ENCODE measurements at regions not wholly inside any gene's neighbourhood (a gene's known extent, or its start where the extent isn't known, plus 50 kb on each side); places are given as distances from the start of the nearest gene placed in this dataset.
"Not testable (repeated sequence)": the region's sequence is repeated elsewhere in the genome, so short reads cannot be mapped to it uniquely, and the experiment has no call there.

DNA sequence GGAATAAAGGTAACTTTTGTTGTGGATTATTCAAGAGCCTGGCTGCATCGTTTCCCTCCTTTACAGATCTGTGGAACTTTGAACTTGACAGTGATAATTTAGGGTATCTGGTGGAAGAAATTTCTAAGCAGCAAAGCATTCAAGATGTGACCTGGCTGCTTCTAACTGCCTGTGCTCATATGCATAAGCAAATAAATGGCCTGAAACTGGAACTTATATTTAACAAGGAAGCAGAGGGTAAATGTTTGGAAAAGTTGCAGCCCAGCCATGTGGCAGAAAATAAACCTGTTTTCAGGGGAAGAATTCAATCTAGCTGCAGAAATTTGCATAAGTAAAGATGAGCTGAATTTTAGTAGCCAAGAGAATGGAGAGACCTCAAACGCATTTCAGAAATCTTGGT is 173.5 kb downstream of the C6orf118 start:
- peaks cover 13% of the 10 kb centered on the region for H3K9me3 Mint-ChIP-seq
- H3K27ac Mint-ChIP-seq = no peak overlapping the region
- H3K4me3 Mint-ChIP-seq = no peak overlapping the region
- no peaks in the 10 kb centered on the region for H3K27me3 Mint-ChIP-seq (ENCODE audit: insufficient read depth)
- no peaks in the 10 kb centered on the region for H3K4me1 Mint-ChIP-seq (ENCODE audit: low read depth)
- no peak for DNase-seq (ENCODE audit: low spot score)
- H3K36me3 Mint-ChIP-seq (ENCODE audit: low read depth) = no peaks in the 10 kb centered on the region
- intact Hi-C loops (cut with micrococcal nuclease) = no loop called here

DNA sequence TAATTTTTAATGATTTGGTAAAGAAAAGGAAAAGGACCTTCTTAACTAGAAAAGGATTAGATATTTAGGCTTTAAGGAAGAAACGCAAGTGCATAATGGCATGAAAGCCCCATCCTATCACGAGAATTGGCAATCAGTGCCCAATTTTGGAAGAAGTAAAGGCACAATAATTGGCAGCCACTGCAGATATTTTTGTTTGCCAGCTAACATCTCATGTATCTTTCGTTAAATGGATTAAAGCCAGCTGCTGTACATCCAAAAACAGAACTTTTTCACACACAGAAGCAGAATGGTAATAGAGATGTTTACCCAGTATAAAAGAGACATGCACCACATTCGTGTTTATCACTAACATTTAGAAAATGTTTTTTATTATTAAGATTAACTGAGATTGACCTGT is 180.3 kb downstream of the C6orf118 start:
- intact Hi-C loops (cut with micrococcal nuclease) = no loop called here
- Mint-ChIP-seq H3K36me3 (ENCODE audit: low read depth) (no peaks in the 10 kb centered on the region), H3K27me3 (ENCODE audit: insufficient read depth) (no peaks in the 10 kb centered on the region), H3K4me1 (ENCODE audit: low read depth) (no peaks in the 10 kb centered on the region), H3K9me3 (peaks cover 4% of the 10 kb centered on the region), H3K4me3 (no peak overlapping the region), H3K27ac (no peak overlapping the region)
- no peak for DNase-seq (ENCODE audit: low spot score)

DNA sequence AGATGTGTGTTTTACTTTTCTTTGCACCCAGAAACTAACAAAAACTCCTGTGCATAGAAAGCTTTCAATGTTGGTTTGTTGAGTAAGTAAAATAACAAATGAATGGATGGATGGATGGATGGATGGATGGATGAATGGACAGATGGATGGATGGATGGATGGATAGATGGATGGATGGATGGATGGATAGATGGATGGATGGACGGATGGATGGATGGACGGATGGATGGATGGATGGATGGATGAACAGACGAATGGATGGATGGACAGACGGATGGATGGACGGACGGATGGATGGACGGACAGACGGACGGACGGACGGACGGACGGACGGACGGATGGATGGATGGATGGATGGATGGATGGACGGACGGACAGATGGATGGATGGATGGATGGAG is 181.7 kb downstream of the C6orf118 start:
- H3K27me3 Mint-ChIP-seq (ENCODE audit: insufficient read depth); H3K4me1 Mint-ChIP-seq (ENCODE audit: low read depth); H3K9me3 Mint-ChIP-seq; DNase-seq (ENCODE audit: low spot score); H3K27ac Mint-ChIP-seq; intact Hi-C loops (cut with micrococcal nuclease); H3K36me3 Mint-ChIP-seq (ENCODE audit: low read depth); H3K4me3 Mint-ChIP-seq: not testable (repeated sequence)

DNA sequence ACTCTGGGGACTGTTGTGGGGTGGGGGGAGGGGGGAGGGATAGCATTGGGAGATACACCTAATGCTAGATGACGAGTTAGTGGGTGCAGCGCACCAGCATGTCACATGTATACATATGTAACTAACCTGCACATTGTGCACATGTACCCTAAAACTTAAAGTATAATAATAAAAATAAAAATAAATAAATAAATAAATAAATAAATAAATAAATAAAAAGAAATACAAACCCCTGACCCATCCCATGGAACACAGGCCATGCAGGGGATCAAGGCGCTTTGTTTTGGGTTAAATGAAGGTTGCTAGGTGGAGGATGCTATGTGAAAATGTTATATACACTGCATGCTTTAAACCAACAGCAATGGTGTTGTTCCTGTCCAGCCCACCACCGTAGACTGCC is 184.7 kb downstream of the C6orf118 start:
- intact Hi-C loops (cut with micrococcal nuclease); H3K36me3 Mint-ChIP-seq (ENCODE audit: low read depth); H3K9me3 Mint-ChIP-seq; H3K27me3 Mint-ChIP-seq (ENCODE audit: insufficient read depth); H3K27ac Mint-ChIP-seq; H3K4me1 Mint-ChIP-seq (ENCODE audit: low read depth); H3K4me3 Mint-ChIP-seq; DNase-seq (ENCODE audit: low spot score): not testable (repeated sequence)

DNA sequence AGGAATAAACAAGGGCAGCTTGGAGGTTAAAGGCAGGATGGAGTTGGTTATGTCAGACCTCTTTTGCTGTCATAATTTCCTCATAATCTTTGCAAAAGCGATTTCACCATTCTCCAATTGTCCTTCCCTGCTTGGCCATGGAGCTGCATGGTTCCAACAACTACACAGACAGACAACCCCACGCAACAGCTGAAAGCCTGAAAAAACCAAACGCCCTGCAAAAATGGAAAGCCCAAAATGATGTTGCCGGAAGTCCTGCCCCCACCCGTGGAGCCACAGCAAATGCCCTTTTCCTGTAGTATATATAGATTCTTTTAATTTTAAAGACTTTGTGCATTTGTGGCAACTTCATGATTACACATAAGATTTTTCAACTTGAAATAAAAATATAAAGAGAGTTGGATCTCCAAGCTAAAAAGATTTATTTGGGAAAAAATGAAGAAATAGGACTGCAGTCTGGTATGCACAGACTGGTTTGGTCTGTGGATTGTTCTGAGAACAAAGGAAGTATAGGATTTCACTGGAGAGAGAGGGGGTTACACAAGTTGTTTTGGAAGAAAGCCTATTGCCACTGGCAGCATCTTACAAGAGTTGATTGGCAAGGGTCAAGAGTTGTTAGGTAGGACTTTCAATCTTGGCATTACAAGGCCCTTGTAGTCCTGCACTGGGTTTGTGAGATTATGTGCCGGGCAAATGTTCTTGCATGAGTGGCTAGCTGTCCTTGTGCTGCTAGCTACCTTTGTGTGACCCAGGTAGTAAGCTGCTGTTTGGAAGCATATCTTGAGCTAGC is 190.0 kb downstream of the C6orf118 start:
- DNase-seq (ENCODE audit: low spot score) = no peak
- no peaks in the 10 kb centered on the region for H3K36me3 Mint-ChIP-seq (ENCODE audit: low read depth)
- H3K4me1 Mint-ChIP-seq (ENCODE audit: low read depth) = no peaks in the 10 kb centered on the region
- H3K9me3 Mint-ChIP-seq = peaks cover 4% of the 10 kb centered on the region
- H3K27ac Mint-ChIP-seq = no peak overlapping the region
- intact Hi-C loops (cut with micrococcal nuclease) = no loop called here
- H3K27me3 Mint-ChIP-seq (ENCODE audit: insufficient read depth) = no peaks in the 10 kb centered on the region
- H3K4me3 Mint-ChIP-seq = no peak overlapping the region

DNA sequence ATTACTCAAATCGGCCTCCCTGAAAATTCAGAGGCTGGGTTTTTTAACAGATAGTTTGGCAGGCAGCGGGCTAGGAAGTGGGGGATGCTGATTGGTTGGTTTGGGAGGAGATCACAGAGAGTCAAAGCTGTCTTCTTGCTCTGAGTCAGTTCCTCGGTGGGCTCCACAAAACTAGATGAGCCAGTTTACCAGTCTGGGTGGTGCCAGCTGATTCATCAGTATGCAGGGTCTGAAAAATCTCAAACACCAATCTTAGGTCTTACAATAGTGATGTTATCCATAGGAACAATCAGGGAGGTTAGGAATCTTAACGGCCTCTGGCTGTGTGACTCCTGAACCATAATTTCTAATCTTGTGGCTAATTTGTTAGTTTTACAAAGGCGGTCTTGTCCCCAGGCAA is 190.7 kb downstream of the C6orf118 start:
- H3K27me3 Mint-ChIP-seq (ENCODE audit: insufficient read depth) = no peaks in the 10 kb centered on the region
- DNase-seq (ENCODE audit: low spot score) = no peak
- peaks cover 4% of the 10 kb centered on the region for H3K9me3 Mint-ChIP-seq
- no peak overlapping the region for H3K4me3 Mint-ChIP-seq
- no peaks in the 10 kb centered on the region for H3K36me3 Mint-ChIP-seq (ENCODE audit: low read depth)
- intact Hi-C loops (cut with micrococcal nuclease) = no loop called here
- H3K27ac Mint-ChIP-seq = no peak overlapping the region
- H3K4me1 Mint-ChIP-seq (ENCODE audit: low read depth) = no peaks in the 10 kb centered on the region

DNA sequence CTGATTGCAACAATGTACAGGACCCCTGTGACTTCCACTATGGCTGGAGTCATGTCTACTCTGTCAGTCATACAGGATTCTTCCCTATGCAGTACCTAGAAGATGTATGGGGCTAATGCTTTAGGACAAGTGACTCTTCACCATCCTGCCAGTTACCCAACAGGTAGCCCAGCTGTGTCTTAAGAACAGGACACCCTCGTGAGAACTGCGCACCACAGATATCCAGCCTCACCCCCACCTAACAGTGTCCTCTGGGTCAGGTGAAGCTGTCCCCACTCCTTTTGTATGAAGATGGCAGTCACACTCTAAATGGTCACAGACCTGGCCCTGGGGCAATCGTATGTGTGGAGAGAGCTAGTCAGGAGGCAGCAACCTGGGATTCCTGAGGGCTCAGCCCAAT is 191.6 kb downstream of the C6orf118 start:
- Mint-ChIP-seq H3K27ac (no peak overlapping the region), H3K9me3 (peaks cover 4% of the 10 kb centered on the region), H3K27me3 (ENCODE audit: insufficient read depth) (no peaks in the 10 kb centered on the region), H3K4me1 (ENCODE audit: low read depth) (no peaks in the 10 kb centered on the region), H3K4me3 (no peak overlapping the region), H3K36me3 (ENCODE audit: low read depth) (no peaks in the 10 kb centered on the region)
- no peak for DNase-seq (ENCODE audit: low spot score)
- intact Hi-C loops (cut with micrococcal nuclease) = no loop called here

DNA sequence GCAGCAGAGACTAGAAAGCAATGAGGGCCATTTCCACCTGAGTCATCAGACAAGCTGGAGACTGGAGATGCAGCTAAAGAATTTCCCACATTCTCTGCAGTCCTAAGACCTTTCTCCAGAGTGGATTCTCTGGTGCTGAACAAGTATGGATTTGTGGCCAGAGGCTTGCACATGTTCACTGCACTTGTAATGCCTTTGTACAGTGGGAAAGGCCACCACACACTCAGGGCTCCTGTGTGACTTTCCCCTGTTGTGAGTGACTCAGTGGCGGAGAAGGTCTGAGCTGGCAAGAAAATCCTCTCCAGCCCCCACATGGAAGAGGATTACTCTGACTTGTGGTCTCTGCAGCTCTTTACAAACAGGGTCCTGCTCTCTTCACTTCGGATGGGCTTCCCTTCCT is 192.3 kb downstream of the C6orf118 start:
- no peaks in the 10 kb centered on the region for H3K36me3 Mint-ChIP-seq (ENCODE audit: low read depth)
- intact Hi-C loops (cut with micrococcal nuclease) = no loop called here
- no peak overlapping the region for H3K4me3 Mint-ChIP-seq
- peaks cover 7% of the 10 kb centered on the region for H3K9me3 Mint-ChIP-seq
- no peaks in the 10 kb centered on the region for H3K27me3 Mint-ChIP-seq (ENCODE audit: insufficient read depth)
- no peak for DNase-seq (ENCODE audit: low spot score)
- H3K27ac Mint-ChIP-seq = no peak overlapping the region
- H3K4me1 Mint-ChIP-seq (ENCODE audit: low read depth) = no peaks in the 10 kb centered on the region

DNA sequence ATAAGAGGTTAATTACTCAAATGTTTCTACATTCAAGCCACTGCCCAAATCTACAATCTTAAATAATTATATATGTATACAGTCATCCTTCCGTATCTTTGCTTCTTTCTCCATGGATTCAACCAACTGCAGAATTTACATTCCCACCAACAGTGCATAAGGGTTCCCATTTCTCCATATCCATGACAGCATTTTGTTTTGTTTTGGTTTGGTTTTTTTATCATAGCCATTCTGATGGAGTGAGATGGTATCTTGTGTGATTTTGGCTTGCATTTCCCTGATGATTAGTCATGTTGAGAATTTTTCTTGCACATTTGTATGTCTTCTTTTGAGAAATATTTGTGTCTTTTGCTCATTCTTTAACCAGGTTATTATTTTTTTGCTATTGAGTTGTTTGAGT is 198.5 kb downstream of the C6orf118 start:
- Mint-ChIP-seq H3K4me1 (ENCODE audit: low read depth) (no peaks in the 10 kb centered on the region), H3K9me3 (peaks cover 19% of the 10 kb centered on the region), H3K27ac (no peak overlapping the region), H3K36me3 (ENCODE audit: low read depth) (no peaks in the 10 kb centered on the region), H3K27me3 (ENCODE audit: insufficient read depth) (no peaks in the 10 kb centered on the region), H3K4me3 (no peak overlapping the region)
- intact Hi-C loops (cut with micrococcal nuclease) = no loop called here
- DNase-seq (ENCODE audit: low spot score) = no peak

DNA sequence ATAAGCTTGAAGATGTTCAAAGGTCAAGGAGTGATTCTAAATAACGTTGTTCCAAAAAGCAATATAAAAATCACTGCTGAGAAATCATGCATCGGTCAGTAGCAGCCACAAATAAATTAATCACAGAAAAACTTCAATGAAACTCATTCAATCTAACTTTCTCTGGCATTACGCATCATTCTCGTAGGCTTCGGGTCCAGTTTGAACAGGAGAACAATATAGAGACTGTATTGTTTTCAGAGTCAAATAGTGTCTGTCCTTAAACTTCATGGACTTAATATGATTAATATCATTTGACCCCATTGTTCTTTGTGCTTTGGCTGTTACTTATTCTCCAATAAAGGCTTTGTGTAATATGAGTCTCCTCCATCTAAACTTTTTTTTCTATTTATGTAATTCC is 200.4 kb downstream of the C6orf118 start:
- Mint-ChIP-seq H3K4me1 (ENCODE audit: low read depth) (no peaks in the 10 kb centered on the region), H3K9me3 (peaks cover 15% of the 10 kb centered on the region), H3K27ac (no peak overlapping the region), H3K27me3 (ENCODE audit: insufficient read depth) (no peaks in the 10 kb centered on the region), H3K36me3 (ENCODE audit: low read depth) (no peaks in the 10 kb centered on the region), H3K4me3 (no peak overlapping the region)
- intact Hi-C loops (cut with micrococcal nuclease) = no loop called here
- no peak for DNase-seq (ENCODE audit: low spot score)

DNA sequence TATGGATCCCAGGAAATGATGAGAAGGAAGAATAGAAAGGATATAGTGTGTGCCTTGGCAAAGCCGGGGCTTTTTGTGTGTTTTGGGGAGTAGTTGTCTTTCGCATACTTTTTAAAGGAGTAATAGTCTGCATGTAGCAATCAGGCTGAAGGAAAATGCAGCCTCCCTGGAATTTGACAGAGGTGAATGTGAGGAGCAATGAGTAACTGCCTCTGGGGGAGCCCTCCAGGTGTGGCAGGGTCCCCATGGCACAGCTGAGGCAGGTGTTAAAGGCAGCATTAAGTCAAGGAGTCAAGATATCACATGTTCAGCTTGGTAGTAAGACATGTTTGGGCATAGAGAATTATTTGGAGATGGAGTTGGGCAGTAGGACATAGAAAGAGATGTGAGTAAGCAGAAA is 203.1 kb downstream of the C6orf118 start:
- intact Hi-C loops (cut with micrococcal nuclease) = no loop called here
- no peaks in the 10 kb centered on the region for H3K36me3 Mint-ChIP-seq (ENCODE audit: low read depth)
- H3K4me3 Mint-ChIP-seq = no peak overlapping the region
- DNase-seq (ENCODE audit: low spot score) = no peak
- H3K9me3 Mint-ChIP-seq = peaks cover 6% of the 10 kb centered on the region
- no peaks in the 10 kb centered on the region for H3K4me1 Mint-ChIP-seq (ENCODE audit: low read depth)
- no peak overlapping the region for H3K27ac Mint-ChIP-seq
- no peaks in the 10 kb centered on the region for H3K27me3 Mint-ChIP-seq (ENCODE audit: insufficient read depth)

DNA sequence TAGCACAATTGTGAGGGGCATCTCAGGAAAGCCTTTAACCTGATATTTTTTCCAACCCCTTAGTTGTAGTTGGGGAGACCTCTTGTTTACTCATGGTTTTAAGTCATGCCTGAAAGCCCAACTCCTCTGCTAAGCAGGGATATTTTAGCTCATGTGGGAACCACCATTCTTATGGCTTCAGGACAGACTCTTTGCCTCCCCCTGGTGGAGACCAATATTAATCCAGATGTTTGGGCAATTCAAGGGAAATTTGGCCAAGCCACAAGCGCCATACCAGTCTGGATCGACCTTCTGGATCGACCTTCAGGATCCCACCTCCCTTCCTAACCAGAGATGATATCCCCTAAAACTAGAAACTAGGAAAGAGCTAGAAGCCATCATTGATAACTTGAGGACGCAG is 211.2 kb downstream of the C6orf118 start:
- no peaks in the 10 kb centered on the region for H3K36me3 Mint-ChIP-seq (ENCODE audit: low read depth)
- no peaks in the 10 kb centered on the region for H3K4me1 Mint-ChIP-seq (ENCODE audit: low read depth)
- H3K27me3 Mint-ChIP-seq (ENCODE audit: insufficient read depth) = no peaks in the 10 kb centered on the region
- peaks cover 8% of the 10 kb centered on the region for H3K9me3 Mint-ChIP-seq
- no peak for DNase-seq (ENCODE audit: low spot score)
- H3K27ac Mint-ChIP-seq = no peak overlapping the region
- intact Hi-C loops (cut with micrococcal nuclease) = no loop called here
- H3K4me3 Mint-ChIP-seq = no peak overlapping the region

DNA sequence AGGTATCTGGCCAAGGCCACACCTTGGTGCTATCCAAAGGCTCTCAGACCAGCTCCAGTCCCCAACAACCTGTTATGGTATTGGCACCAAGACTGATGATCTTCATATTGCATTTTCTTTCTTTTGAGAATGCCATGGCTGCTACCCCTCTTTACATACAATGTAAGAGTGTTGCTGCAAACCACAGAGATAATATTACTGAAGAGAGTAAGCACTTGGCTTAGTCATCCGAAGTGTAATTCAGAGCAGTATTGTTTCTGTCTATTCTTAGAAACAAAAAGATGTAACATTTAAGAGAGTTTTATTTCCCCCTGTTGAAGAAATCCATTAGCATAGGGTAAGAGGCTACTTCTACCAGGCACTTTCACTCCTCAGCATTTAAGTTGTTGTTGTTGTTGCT is 212.5 kb downstream of the C6orf118 start:
- H3K27ac Mint-ChIP-seq = no peak overlapping the region

DNA sequence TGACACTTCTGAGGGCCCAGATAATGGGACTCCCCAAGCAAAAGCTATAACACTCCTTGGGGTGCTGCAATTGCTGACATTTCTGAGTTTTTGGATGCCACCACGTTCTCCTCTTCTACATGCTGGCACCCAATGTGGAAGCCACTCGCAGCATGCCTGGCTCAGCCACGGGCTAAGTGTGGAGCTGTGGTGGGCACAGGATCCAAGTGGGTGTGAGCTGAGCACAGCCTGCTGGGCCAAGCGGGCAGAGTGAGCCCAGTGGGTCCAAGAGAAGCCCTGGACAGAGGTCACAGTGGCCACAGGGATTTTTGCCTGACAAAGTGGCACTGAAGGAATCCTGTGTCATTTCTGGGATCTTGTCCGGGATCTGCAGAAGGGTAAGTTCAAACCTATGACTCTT is 213.2 kb downstream of the C6orf118 start:
- DNase-seq (ENCODE audit: low spot score) = no peak
- Mint-ChIP-seq H3K27me3 (ENCODE audit: insufficient read depth) (no peaks in the 10 kb centered on the region), H3K9me3 (peaks cover 8% of the 10 kb centered on the region), H3K4me3 (no peak overlapping the region), H3K27ac (no peak overlapping the region), H3K4me1 (ENCODE audit: low read depth) (no peaks in the 10 kb centered on the region), H3K36me3 (ENCODE audit: low read depth) (no peaks in the 10 kb centered on the region)
- intact Hi-C loops (cut with micrococcal nuclease) = no loop called here

More for the DNA sequence above, 212.5 kb downstream of the C6orf118 start:
- Mint-ChIP-seq H3K4me3 (no peak overlapping the region), H3K27me3 (ENCODE audit: insufficient read depth) (no peaks in the 10 kb centered on the region), H3K9me3 (peaks cover 8% of the 10 kb centered on the region), H3K36me3 (ENCODE audit: low read depth) (no peaks in the 10 kb centered on the region), H3K4me1 (ENCODE audit: low read depth) (no peaks in the 10 kb centered on the region)
- no peak for DNase-seq (ENCODE audit: low spot score)
- intact Hi-C loops (cut with micrococcal nuclease) = no loop called here
